Pulmonary artery endothelial cell (primary cell): ENCODE measurements at regions not wholly inside any gene's neighbourhood (a gene's known extent, or its start where the extent isn't known, plus 50 kb on each side); places are given as distances from the start of the nearest gene placed in this dataset.

Source experiments
- DNase-seq: peaks from one replicate; pipeline ENCODE4 v3.0.0-alpha.2; 2011; ENCODE audit warnings: low read depth, low spot score

- no peak for DNase-seq
Measured at GRCh38 chr11:8323161-8323935, 59.7 kb upstream of the LMO1 start.

- no peak for DNase-seq
Measured at GRCh38 chr11:8321876-8322275, 58.2 kb upstream of the LMO1 start.

- DNase-seq: no peak
Measured at GRCh38 chr11:8320076-8320475, 56.4 kb upstream of the LMO1 start.

GRCh38 chr11:8318536-8318935 is 54.9 kb upstream of the LMO1 start:
- no peak for DNase-seq

GRCh38 chr11:8317159-8317558 is 53.5 kb upstream of the LMO1 start:
- DNase-seq: no peak

GRCh38 chr11:8315954-8316353 is 52.3 kb upstream of the LMO1 start:
- DNase-seq: no peak

- DNase-seq: no peak
Measured at GRCh38 chr11:8315463-8315862, 51.8 kb upstream of the LMO1 start.

- DNase-seq: no peak
Measured at GRCh38 chr11:8314916-8315315, 51.2 kb upstream of the LMO1 start.

GRCh38 chr11:8313504-8314090 is 49.9 kb upstream of the LMO1 start:
- no peak for DNase-seq
